HG03439 (cell line): ENCODE measurements at regions not wholly inside any gene's neighbourhood (a gene's known extent, or its start where the extent isn't known, plus 50 kb on each side); places are given as distances from the start of the nearest gene placed in this dataset.
A peak's percentile ranks its signal among the peaks of the same experiment; 100 is the strongest.
"Not testable (repeated sequence)": the region's sequence is repeated elsewhere in the genome, so short reads cannot be mapped to it uniquely, and the experiment has no call there.

Experiments
- ATAC-seq: cut with Tn5 transposase; IDR thresholded peaks from one replicate; pipeline ENCODE4 v1.9.1; 2021; ENCODE audit warnings: mild to moderate bottlenecking, moderate library complexity; ENCODE audit not compliant: unreplicated experiment

DNA sequence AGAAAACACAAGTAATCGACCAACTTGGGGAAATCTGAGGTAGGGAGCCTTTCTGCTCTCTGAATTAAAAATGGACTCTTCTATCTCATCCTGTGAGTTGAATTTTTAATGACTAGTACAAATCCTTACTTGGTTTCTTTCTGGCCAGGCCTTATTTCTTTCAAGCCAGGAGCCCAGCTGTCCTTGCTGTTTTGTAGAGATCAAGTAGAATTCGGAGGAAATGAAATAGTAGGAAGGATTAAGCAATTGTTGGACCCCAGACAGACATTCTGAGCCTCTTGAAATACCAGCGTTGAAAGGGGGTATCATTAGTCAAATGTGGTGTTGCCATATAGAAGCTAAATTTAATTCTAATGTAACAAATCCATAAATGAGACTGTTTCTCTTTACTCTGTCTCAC is 53.7 kb upstream of the SMIM15 start:
- ATAC-seq = no peak

- no peak for ATAC-seq
Observed at GRCh38 chr5:61216741-61217140, 54.5 kb upstream of the SMIM15 start.

GRCh38 chr5:61217214-61217613 is 54.9 kb upstream of the SMIM15 start:
- no peak for ATAC-seq

GRCh38 chr5:61228229-61228628 is 66.0 kb upstream of the SMIM15 start:
- ATAC-seq = no peak

DNA sequence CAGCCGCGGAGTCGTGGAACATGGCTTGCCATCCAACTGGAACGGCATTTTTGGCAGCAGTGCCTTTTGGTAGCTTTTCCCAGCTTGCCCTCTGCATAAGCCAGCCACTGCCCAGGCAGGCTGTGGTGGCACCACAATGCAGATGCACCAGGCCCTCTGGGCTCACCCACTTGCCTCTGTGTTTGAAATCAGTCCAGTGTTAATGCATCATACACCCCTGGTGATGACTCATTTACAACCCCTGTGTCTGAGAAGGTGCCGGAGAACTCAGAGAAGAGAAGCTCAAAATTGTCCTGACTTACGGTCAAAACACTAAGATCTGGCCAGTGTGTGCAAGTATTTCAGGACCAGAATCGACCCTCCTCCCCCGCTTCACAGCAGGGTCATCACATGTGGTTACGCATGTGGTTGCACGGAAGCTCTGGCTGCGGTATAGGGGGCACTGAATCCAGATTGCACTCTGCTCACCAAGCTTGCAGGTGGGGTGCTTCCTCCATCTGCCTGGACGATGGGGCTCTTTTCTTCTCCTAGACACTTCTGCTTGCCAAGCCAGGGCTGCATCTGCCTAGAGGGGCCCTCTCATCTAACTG is 66.5 kb upstream of the SMIM15 start:
- peak; percentile 62 for ATAC-seq

- peak; percentile 16 for ATAC-seq
Observed at GRCh38 chr5:61229416-61229815, 67.1 kb upstream of the SMIM15 start.

DNA sequence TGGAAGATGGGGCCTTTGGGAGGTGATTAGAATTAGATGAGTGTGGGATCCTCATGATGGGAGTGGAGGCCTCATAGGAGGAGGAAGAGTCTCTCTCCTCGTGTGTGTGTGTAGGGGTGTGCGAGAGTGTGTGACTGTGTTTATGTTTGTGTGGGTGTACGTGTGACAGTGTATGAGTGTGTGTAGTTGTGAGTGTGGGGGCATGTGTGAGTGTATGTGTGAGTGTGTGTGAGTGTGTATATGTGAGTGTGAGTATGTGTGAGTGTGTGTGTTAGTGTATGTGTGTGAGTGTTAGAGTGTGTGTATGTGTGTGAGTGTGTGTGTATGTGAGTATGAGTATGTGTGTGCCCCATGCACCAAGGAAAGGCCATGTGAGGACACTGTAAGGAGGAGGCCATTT is 68.2 kb upstream of the SMIM15 start:
- no peak for ATAC-seq

DNA sequence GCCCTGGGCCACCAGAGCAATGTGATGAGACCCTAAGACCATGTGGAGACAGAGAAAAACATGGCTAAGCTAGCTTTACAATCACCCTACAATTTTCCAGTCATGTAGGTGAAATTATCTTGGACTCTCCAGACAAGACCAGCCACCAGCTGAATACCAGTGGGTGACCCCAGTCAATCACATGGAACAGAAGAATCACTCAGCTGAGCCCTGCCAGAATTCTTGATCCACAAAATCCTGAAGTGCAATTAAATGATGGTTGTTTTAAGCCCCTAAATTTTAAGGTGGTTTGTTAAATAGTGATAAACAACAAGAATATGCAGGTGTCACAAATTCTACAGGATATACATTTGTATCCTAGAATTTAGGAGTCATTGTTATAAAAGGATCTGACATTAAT is 69.5 kb upstream of the SMIM15 start:
- ATAC-seq = no peak

DNA sequence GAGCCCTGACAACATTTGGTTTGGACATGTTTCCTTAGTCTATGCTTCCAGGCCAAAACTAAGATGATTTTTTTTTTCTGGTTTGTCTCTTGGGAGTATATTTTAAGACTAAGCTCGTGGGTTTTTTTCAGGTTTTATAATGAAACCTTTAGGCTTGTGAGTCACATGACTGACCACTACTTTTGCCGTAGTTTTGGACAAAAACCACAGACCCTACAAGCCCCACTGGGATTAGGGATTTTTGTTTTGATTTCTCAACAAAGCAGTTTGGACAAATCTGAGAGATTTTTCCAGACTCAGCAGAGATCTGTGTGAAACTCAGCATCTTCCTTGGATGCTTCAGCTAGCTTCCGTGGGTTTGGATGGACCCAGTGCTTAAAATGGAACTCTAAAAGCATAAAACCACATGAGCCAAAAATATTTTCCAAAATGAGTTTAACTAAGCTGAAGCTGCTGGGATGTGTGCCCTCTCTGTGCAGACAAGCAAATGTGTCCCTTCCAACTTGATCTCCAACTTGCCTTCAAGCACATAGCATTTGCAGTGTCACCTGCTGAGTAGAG is 70.3 kb upstream of the SMIM15 start:
- ATAC-seq = no peak

DNA sequence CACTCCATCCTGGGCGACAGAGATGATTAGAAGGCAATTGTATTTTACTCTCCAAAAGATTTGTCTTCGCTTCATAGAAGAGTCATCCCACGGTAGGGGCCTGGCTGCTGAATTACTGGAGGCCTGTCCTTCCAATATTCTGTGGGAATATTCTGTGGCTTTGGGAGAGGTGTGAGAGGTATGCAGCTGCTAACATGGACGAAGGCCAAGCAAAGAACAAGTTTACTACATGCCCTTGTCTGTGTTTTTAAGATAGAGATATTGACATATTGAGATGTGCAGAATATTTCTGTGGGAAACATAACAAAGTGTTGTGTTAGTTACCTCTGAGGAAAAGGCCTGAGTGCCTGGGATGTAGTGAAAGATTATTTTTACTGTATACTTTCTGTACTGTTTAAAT is 71.8 kb upstream of the SMIM15 start:
- no peak for ATAC-seq

DNA sequence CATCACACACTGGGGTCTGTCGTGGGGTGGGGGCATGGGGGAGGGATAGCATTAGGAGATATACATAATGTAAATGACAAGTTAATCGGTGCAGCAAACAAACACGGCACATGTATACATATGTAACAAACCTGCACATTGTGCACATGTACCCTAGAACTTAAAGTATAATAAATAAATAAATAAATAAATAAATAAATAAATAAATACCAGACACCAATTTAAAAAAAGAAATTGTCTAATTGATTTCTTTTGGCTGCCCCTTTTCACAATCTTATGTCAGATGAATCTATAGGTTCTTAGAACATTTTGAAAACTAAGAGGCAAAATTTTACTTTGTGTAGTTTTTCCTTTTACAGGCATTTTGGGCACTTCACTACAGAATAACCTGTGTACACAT is 74.4 kb upstream of the SMIM15 start:
- ATAC-seq = not testable (repeated sequence)

DNA sequence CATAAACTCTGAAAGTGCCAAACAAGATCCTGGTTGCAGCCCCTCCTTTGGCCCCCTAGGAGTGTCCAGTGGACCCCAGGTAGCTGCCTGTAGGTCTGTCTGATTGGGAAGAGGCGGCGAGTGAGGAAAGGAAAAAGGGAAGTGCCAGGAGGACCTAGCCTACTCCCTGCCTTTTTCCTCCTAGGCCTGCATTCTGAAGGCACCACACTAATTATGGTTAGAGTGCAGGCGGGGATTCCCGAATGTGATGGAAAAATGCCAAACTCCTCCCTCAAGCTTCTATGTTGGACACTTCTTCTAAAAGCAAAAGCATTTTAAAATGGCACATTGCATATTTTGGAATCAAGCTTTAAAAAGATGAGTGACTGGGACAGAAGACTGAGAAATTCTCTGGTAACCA is 83.2 kb upstream of the SMIM15 start:
- no peak for ATAC-seq

- no peak for ATAC-seq
Observed at GRCh38 chr5:61245936-61246335, 83.7 kb upstream of the SMIM15 start.

DNA sequence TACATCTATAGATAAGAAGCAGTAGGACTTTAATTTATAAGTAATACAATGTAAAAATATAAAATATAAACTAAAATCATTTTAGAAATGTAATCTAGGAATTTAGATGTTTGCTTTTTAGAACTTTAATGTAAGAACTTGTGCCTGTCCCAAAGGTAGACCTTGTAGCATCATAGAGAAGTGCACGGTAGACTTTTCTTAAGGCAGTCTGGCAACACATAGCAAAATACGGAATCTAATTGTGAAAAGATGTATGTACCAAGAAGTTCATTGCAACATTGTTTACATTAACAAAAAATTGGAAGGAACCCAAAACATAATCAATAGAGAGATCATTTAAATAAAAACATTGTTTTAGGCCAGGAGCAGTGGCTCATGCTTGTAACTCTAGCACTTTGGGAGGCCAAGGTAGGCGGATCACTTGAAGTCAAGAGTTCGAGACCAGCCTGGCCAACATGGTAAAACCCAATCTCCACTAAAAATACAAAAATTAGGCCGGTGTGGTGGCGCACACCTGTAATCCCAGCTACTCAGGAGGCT is 84.6 kb upstream of the SMIM15 start:
- no peak for ATAC-seq

GRCh38 chr5:61251874-61252642 is 80.0 kb upstream of the ZSWIM6 start:
- ATAC-seq = no peak

GRCh38 chr5:61252643-61252925 is 79.5 kb upstream of the ZSWIM6 start:
- ATAC-seq = no peak

- ATAC-seq = no peak
Observed at GRCh38 chr5:61253547-61253946, 78.5 kb upstream of the ZSWIM6 start.

DNA sequence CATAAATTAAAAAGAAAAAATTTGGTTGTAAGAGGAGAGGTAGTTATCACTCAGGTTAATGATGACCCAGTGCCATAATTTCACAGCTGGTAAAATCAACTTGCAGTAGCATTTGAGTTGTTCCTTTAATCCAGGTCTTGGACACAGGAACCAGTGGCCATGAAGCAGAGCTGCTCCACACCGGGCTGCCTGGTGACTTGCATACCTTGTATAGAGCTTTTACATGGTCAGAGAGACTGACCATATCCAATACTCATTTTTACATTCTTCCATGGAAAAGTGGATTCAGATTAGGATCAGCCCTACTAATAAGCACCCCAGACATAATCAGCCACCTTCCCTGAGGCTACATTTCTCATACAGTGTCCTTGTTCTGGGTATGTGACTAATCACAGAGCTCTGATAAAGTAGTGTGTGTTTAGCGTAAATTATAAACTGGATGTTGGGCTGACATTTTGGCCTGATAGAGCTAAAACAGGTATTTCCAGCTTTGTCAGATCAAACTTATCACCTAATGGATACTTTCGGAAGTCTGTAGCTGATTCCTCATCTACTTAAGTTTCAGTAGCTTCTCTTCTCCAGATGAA is 77.0 kb upstream of the ZSWIM6 start:
- no peak for ATAC-seq

DNA sequence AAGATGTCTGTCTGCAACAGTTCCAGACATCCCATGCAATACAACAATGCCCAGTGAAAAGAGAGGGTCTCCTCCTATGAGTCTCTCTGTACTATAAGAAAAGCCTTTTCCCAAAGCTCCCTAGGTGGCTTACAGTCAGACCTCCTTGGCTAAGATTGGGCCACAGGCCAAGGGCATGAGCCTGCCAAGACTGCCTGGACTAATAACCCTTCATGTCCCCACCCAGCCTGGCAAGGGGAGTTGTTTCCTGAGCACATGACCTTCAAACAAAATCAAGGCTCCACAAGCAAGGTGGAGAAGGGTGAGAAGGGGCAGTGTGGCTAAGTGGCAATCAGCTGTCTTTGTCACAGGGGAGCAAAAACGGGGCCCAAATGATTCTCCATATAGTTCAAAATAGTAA is 75.6 kb upstream of the ZSWIM6 start:
- ATAC-seq = no peak

DNA sequence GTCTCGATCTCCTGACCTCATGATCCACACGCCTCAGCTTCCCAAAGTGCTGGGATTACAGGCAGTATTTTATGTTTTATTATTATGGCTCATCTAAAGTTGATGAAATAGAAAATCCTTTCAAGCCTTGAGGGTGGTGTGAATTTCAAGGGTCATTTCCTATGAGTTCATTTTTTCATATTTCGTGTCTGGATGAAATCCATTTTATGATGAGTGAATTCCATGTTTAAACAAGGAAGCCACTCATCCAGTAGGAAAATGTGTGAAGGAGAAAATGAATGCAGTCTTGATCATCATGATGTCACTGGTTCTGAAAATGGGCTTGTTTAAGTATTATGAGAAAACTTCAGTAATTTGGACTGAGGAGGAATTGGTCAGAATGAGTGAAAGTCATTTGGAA is 74.6 kb upstream of the ZSWIM6 start:
- no peak for ATAC-seq

- no peak for ATAC-seq
Observed at GRCh38 chr5:61261136-61261535, 70.9 kb upstream of the ZSWIM6 start.

- no peak for ATAC-seq
Observed at GRCh38 chr5:61262080-61262479, 70.0 kb upstream of the ZSWIM6 start.
